ENCODE measurements at regions not wholly inside any gene's neighbourhood (a gene's known extent, or its start where the extent isn't known, plus 50 kb on each side); places are given as distances from the start of the nearest gene placed in this dataset.
"Not testable (repeated sequence)": the region's sequence is repeated elsewhere in the genome, so short reads cannot be mapped to it uniquely, and the experiment has no call there.

- no peak for DNase-seq
Observed at GRCh38 chr4:147173322-147173721, 227.7 kb upstream of the TTC29 start.

GRCh38 chr4:147173797-147174432 is 228.3 kb upstream of the TTC29 start:
- DNase-seq, result no peak

DNA sequence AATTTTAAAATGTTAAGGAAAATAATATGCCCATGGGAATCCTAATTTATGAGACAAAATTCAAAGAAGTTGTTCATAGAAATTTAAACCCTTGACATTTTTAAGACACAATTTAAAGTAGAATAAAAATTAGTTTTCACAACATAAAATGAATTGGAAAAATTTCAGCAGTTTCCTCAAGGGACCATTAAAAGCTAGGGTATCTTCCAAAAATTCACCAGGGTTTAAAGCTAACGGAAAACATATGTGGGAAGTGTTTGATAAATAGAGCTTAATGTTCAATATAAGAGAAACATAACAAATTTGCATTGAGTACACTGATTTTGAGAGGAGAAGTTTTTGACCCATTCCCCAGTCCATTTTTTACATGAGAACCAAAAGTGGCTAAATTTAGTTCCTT is 228.9 kb upstream of the TTC29 start:
- no peak for DNase-seq

- no peak for DNase-seq
Observed at GRCh38 chr4:147175460-147176025, 229.9 kb upstream of the TTC29 start.

DNA sequence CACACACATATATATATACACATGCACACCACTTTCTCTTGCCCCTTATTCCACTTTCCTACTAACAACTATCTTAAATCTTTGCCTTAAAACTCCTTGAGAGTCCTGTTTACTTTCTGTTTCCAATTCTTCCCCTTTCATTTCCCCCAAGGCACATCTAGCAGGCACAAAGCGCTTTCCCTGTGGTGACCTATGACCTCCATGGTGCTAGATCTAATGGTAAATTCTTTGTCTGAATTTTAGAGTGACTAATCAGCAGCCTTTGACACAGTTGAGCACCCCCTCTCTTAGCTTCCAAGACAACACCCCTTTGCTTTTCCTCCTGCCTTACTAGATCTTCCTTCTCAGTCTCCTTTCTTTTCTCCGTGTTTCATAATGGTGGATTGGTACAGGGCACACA is 236.4 kb upstream of the TTC29 start:
- no peak for DNase-seq

DNA sequence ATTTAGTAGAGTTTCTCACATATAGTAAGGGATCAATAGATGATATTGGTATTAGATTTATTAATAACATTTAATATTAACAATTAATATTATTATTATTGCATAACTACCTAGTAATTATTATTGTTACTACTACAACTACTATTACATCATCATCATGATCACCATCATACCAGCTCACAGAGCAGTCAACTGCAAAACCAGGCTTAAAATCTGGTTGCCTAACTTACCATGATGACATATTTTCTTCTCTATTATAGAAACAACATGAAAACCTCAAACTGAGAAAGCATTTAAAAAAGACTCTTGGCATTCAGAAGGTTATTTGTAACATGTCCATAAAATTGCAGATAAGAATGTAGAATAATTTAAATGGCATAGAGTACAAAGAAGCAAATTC is 247.0 kb upstream of the TTC29 start:
- no peak for DNase-seq

DNA sequence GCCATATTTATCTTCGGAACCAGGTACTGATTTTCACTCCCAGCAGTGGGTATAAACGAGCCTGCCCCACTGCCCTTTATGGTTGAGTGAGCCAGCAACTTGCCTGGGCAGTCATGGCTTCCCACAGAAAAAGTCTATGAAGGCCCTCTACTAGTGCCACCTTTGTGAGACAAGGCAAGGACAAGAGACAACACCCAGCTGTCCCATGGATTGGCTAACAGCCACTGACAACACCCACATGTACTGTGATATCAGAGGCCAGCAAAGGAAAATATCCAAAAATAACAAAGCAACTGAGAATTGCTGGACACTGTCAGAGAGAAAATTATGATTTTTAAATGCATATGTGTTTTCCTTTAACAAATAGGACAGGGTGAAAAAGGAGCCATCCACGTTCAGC is 248.4 kb upstream of the TTC29 start:
- DNase-seq, result no peak

DNA sequence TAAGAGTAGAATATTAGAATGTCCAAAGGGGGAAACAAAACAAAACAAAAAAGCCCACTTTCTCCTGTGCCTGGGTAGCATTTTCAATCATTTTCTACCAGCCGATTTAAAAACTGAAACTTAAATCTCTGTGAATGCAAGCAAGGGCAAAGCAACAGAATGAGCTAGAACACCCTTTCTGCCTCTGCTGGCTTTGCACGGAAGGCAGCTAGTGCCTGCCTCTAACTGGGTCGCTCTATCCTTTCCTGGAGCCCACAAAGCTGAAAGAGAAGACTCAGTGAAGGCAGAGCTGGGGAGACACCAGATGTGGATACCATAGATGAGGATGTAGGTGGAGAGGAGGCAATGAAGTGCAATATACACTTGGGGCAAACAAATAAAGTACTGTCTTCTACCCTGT is 248.9 kb upstream of the TTC29 start:
- DNase-seq, result no peak

DNA sequence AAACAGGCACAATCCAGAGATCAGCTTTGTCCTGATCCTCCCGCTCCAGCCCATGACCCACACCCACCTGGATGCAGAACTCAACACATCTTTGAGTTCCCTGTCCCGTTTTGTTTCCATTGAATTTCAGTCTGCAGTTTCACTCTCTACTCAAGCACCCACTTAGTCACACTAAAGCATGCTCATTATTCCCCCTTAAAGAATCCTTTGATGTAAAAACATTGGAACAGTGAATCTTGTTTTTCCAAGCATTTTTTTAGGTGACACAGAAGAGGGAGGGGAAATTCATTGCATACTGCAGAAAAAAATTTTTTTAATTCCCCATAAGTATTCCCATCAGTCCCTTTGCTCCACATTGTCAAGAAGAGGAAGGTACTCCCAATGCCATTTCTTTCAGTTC is 249.7 kb upstream of the TTC29 start:
- no peak for DNase-seq

- no peak for DNase-seq
Observed at GRCh38 chr4:147198411-147199051, 252.9 kb upstream of the TTC29 start.

DNA sequence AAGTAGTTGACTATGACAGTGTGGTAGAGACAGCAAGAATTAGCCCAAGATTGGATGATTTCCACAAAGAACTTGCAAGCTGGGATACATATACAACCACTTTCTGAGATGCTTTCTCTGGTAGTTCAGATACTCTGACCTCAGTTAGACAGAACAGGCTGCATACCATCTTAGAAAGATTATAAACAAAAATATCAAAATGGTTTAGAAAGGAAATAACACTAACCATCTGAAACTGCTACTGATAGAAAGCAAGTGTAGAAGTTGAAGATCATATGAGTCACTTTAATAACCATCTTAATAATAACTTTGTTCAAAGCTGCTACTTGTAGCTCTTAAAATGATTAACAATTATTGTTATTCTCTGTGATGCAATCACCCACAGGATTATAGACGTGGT is 255.4 kb upstream of the TTC29 start:
- no peak for DNase-seq

DNA sequence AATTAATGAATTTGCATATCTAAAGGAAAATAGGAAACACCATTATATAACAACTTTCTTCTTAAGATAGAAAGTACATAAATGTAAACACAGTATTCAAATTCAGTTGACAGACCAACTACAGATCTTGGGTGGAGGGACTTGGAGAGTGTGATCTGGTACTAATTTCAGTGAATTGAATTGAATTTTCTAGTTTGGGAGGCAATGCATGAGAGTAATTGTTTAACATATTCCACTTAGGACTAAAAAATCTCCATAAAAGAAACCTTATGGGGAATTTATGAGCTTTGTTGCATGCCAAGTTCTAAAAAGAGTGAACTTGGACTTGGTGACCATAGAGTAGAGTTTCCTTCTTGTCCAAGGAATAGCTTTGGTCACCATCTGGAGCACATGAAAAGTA is 261.1 kb upstream of the TTC29 start:
- DNase-seq, result no peak

DNA sequence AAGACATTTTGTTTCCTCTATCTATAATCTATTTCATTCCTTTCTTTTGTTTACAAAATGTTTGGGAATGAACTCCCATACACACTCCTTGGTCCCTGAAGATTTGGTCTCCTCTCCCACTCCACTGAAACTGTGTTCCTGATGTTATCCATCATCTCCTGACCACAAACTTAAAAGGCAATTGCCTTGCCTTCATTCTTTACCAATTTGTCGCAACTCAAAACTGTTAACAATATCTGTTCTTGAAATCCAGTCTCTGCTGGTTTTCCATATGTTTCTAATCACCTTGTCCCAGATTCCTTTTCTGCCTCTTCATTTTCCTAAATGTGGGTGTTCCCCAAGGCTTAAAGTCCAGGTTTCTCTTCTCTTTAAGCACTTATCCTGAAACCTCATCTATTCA is 262.2 kb upstream of the TTC29 start:
- no peak for DNase-seq

DNA sequence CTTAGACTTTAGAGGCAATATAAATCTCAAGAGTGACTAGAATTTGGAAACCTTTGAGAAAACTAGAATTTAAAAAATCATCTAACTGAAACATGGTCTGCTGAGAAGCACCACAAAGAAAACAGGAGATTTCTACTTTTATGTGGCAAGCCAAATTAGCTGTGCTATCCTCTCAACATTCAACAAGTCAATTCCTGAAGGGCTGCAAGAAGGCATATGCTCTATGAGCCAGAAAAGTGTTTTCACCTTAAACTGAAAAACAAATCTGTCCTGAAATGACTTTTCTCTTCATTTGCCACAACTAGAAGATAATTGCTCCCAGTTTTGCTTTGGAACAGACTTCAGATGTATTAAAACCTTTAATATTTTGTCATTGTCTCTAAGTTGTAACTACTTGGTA is 263.2 kb upstream of the EDNRA start:
- no peak for DNase-seq

DNA sequence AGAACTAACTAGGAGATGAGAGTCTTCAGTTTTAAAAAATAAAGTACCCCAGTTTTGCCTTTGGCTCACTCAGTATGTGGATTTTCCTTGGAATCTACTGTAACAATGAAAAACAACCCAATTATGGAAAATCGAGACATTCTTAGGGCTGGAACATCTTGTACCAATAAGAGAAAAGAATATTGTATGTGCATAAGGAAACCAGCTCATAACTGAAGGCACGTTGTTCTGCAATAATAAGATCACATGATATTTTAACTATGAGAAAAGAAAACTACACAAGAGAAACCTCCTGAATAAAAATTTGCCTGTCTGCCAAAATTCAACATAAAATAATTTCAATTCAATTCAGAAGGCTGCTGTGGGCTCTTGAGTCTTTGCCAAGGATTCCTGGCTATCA is 261.8 kb upstream of the EDNRA start:
- DNase-seq, result no peak

DNA sequence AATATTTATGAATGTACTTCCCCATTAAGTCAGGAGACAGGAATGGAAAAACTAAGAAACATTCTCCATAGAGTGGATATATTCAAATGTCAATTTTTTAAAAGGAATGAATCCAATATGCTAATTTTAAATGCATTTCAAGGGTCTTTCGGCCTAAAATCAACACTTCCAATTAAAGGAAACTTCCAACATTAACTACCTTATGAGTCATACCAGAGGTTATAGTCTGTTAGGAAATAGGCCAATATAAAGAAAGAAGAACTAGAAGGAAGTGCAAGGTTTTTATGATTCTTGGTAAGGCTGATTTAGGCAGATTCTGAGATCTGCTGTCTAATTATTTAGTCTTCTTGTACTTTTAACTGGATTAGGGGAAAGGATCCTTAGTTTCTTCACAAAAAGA is 260.1 kb upstream of the EDNRA start:
- no peak for DNase-seq

DNA sequence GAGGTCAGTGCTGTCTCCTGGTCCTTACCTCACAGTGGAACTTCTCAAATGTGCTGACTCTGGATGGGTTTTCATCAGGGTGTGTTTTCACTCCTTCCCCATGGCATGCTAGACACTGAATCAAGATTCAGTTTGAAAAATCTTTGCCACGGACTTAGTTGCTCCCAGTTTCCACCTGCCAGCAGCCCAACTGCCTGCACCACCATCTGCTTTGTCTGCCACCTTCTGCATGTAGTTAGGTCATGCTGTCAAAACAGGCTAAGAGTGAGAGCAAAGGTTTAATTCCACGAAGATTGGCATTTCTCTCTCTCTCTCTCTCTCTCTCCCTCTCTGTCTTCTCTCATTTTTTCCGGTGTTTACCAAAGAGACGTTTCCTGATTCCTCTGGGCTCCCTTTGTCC is 258.0 kb upstream of the EDNRA start:
- DNase-seq, result no peak

DNA sequence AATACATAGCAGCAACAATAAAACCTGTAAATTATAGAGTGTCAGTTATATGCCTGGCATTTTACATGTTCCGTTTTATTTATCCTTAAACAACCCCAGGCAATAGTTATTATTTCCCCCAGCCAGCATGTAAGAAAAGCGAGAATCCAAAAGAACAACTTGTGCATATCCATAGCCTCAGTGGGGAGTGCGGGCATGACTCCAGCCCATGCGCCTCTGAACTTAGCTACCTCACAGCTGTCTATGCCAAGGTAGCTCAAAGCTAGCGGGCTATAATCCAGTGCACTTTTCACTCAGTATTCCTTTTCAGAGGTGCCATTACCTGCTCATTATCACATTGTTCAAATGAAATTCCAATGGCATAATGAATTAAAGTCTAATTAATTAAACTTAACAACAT is 257.3 kb upstream of the EDNRA start:
- DNase-seq, result no peak

DNA sequence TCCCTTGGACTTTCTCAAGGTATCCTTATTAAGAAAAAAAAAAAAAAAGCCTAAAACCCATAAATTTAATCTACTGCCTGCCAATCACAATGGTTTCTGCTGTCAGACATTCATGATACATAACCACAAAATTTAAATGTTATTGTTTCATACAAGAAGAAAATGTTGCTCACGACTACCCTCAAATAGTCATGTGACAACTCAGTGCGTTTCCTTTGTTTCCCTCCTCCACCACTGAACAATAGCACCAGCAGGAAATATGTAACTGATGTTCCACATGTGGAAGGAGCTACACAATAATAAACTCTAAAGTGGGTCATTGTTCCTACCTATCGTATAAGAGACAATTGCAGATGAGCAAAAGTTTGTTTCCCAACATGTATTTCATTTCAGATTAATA is 244.1 kb upstream of the EDNRA start:
- DNase-seq, result no peak

GRCh38 chr4:147244786-147245185 is 236.1 kb upstream of the EDNRA start:
- DNase-seq, result no peak

- no peak for DNase-seq
Observed at GRCh38 chr4:147246096-147246495, 234.8 kb upstream of the EDNRA start.

GRCh38 chr4:147246528-147246927 is 234.4 kb upstream of the EDNRA start:
- DNase-seq, result not testable (repeated sequence)

- DNase-seq, result no peak
Observed at GRCh38 chr4:147247579-147247978, 233.3 kb upstream of the EDNRA start.

DNA sequence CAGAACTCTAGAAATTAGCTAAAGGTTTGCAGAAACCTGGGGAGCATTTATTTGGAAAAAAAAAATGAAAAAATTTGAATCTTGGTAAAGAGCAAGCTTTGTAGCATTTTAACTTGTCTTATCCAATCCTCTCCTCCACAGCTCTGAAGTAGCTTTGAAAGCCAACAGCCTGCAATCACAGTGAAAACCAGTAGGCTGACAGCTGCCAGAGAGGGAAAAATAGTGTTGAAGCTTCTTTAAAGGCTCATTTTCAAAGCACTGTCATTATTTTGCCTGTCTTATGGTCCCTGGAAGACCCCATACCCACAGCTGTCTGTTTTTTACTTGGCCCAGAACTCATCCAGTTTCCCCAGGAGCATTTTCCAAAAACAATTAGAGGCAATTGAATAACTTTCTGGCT is 230.8 kb upstream of the EDNRA start:
- no peak for DNase-seq

DNA sequence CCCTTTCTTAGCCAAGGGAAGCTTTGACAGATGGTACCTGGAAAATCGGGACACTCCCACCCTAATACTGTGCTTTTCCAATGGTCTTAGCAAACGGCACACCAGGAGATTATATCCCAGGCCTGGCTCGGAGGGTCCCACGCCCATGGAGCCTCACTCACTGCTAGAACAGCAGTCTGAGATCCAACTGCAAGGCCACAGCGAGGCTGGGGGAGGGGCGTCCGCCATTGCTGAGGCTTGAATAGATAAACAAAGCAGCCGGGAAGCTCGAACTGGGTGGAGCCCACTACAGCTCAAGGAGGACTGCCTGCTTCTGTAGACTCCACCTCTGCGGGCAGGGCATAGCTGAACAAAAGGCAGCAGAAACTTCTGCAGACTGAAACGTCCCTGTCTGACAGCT is 225.6 kb upstream of the EDNRA start:
- not testable (repeated sequence) for DNase-seq

All from activated CD4-positive, alpha-beta T cell treated with anti-CD3 and anti-CD28 coated beads, Interleukin-10, Interleukin-2, amounts not matched to agents 100 ng/mL and 50 ng/mL, durations not matched to agents 16 hours and 8 hours (primary cell).